GM12878 (cell line): ENCODE measurements at regions not wholly inside any gene's neighbourhood (a gene's known extent, or its start where the extent isn't known, plus 50 kb on each side); places are given as distances from the start of the nearest gene placed in this dataset.

Experiments used
- ATAC-seq: fragments of 200-7000 bp; cut with Tn5 transposase; 3 replicates; pipeline ENCODE4 v1.9.1; 2020; ENCODE audit warnings: mild to moderate bottlenecking, moderate library complexity
- BruUV-seq: library from RNA; stranded (reverse); fragments of 400-500 nt; replicated peaks from 2 replicates; lab custom pipeline; 2021; lab: Mats Ljungman, UMichigan
- CTCF ChIA-PET: fragments of 300-600 bp; sonication (Branson Sonifier 250); formaldehyde crosslinking; extraction: SDS; loops from one replicate; lab custom pipeline; 2021; ENCODE audit warnings: inconsistent platforms; lab: Yijun Ruan, JAX
- POLR2A ChIA-PET: fragments of 350-600 bp; formaldehyde crosslinking; extraction: SDS; loops from one replicate; lab custom pipeline; 2021; ENCODE audit warnings: inconsistent platforms; lab: Charles Lee
- RAD21 ChIA-PET: fragments of 300-600 bp; sonication (Branson Sonifier 250); formaldehyde crosslinking; loops from one replicate; lab custom pipeline; 2023; ENCODE audit warnings: antibody characterized with exemption; ENCODE audit not compliant: unreplicated experiment; lab: Charles Lee
- SMC1A ChIA-PET: fragments of 300-600 bp; sonication (Branson Sonifier 250); formaldehyde crosslinking; loops from one replicate; lab custom pipeline; 2023; ENCODE audit not compliant: unreplicated experiment, uncharacterized antibody; lab: Charles Lee
- DNase-seq: peaks from one replicate; pipeline ENCODE4 v3.0.0-alpha.2; 2011; ENCODE audit warnings: low read depth, low spot score
- FAIRE-seq: peaks from 3 replicates; lab custom pipeline; 2011; peaks lifted over from hg19 to GRCh38; lab: Jason Lieb, UNC
- H2AFZ ChIP-seq: 2 replicates; pipeline ENCODE4 v1.6.0; 2011; ENCODE audit warnings: low read depth, low read length, control low read depth; ENCODE audit not compliant: control insufficient read depth
- H3K27ac ChIP-seq: 2 replicates; pipeline ENCODE4 v1.5.1; 2011; ENCODE audit warnings: control low read depth; ENCODE audit not compliant: control insufficient read depth, insufficient read depth
- H3K27me3 ChIP-seq, 2 experiments: replicated peaks in 1 of 2; 2 replicates each; pipeline versions ENCODE4 v1.6.0 to v1.6.1; 2011; ENCODE audit warnings: low read length in 1 of 2; ENCODE audit not compliant: control insufficient read depth in 2 of 2, insufficient read depth in 2 of 2
- H3K36me3 ChIP-seq, 2 experiments: 2 replicates each; pipeline ENCODE4 v1.5.1; 2011; ENCODE audit warnings: low read length in 1 of 2; ENCODE audit not compliant: control insufficient read depth in 2 of 2, insufficient read depth in 2 of 2
- H3K4me1 ChIP-seq: 2 replicates; pipeline ENCODE4 v1.6.1; 2011; ENCODE audit warnings: mild to moderate bottlenecking, low read length, moderate library complexity, mixed read lengths; ENCODE audit not compliant: control insufficient read depth, insufficient read depth
- H3K4me2 ChIP-seq: 2 replicates; pipeline ENCODE4 v1.6.0; 2011; ENCODE audit warnings: control low read depth; ENCODE audit not compliant: control insufficient read depth, insufficient read depth
- H3K4me3 ChIP-seq: fragments of 200-600 bp; sonication (generic); 2 replicates; pipeline ENCODE4 v1.5.1; 2016
- H3K79me2 ChIP-seq: 2 replicates; pipeline ENCODE4 v1.6.0; 2011; ENCODE audit warnings: low read length; ENCODE audit not compliant: control insufficient read depth, insufficient read depth
- H3K9ac ChIP-seq: 2 replicates; pipeline ENCODE4 v1.8.0; 2011; ENCODE audit warnings: low read length, control low read depth, mixed read lengths; ENCODE audit not compliant: control insufficient read depth, insufficient read depth
- H3K9me3 ChIP-seq: replicated peaks from 3 replicates; pipeline ENCODE4 v1.5.1; 2011; ENCODE audit warnings: mild to moderate bottlenecking, low read length; ENCODE audit not compliant: control insufficient read depth, insufficient read depth
- H4K20me1 ChIP-seq: 2 replicates; pipeline ENCODE4 v1.6.0; 2011; ENCODE audit not compliant: control insufficient read depth, insufficient read depth
- BRCA1 ChIP-seq: IDR thresholded peaks from 2 replicates; pipeline ENCODE4 v1.6.1; 2011; ENCODE audit warnings: low read depth, low read length, improper control_type of control experiment
- CBFB ChIP-seq: IDR thresholded peaks from 2 replicates; pipeline ENCODE4 v1.6.1; 2016; ENCODE audit warnings: antibody characterized with exemption, low read depth
- CEBPB ChIP-seq, 2 experiments: fragments of 150-350 bp in 1 of 2; IDR thresholded peaks; 2 replicates each; pipeline ENCODE4 v1.6.1; 2012 to 2014; ENCODE audit warnings: low read depth in 2 of 2, low read length in 2 of 2, borderline replicate concordance in 1 of 2, inconsistent platforms in 1 of 2
- E2F4 ChIP-seq: IDR thresholded peaks from 2 replicates; pipeline ENCODE4 v1.6.1; 2012; ENCODE audit warnings: low read depth, low read length, improper control_type of control experiment
- ETV6 ChIP-seq, 2 experiments: fragments of 450-650 bp in 1 of 2; IDR thresholded peaks in 1 of 2; conservative IDR thresholded peaks in 1 of 2; 2 replicates each; pipeline ENCODE4 v1.6.1; 2014; ENCODE audit warnings: antibody characterized with exemption in 1 of 2, borderline replicate concordance in 1 of 2, low read depth in 1 of 2, mild to moderate bottlenecking in 1 of 2, moderate library complexity in 1 of 2
- HDGF ChIP-seq: fragments of 450-650 bp; IDR thresholded peaks from 2 replicates; pipeline ENCODE4 v1.6.1; 2016; ENCODE audit warnings: antibody characterized with exemption
- IRF4 ChIP-seq: IDR thresholded peaks from 2 replicates; pipeline ENCODE4 v1.6.1; 2011; ENCODE audit warnings: low read depth, low read length
- MTA2 ChIP-seq: fragments of 450-650 bp; IDR thresholded peaks from 2 replicates; pipeline ENCODE4 v1.6.1; 2016; ENCODE audit warnings: low read depth, mild to moderate bottlenecking, moderate library complexity
- MTA3 ChIP-seq: IDR thresholded peaks from 2 replicates; pipeline ENCODE4 v1.6.1; 2012; ENCODE audit warnings: low read length, inconsistent platforms, borderline replicate concordance
- MXI1 ChIP-seq: fragments of 150-350 bp; IDR thresholded peaks from 2 replicates; pipeline ENCODE4 v1.6.1; 2011; ENCODE audit warnings: low read depth, mild to moderate bottlenecking, inconsistent platforms, low read length, improper control_type of control experiment
- NFXL1 ChIP-seq: fragments of 450-650 bp; IDR thresholded peaks from 2 replicates; pipeline ENCODE4 v1.6.1; 2017; ENCODE audit warnings: antibody characterized with exemption, mild to moderate bottlenecking, borderline replicate concordance
- NR2C1 ChIP-seq: fragments of 450-650 bp; IDR thresholded peaks from 2 replicates; pipeline ENCODE4 v1.6.1; 2017; ENCODE audit warnings: antibody characterized with exemption, mild to moderate bottlenecking, moderate library complexity
- PKNOX1 ChIP-seq: fragments of 450-650 bp; IDR thresholded peaks from 2 replicates; pipeline ENCODE4 v1.6.1; 2016; ENCODE audit warnings: mild to moderate bottlenecking
- POLR2A ChIP-seq: IDR thresholded peaks from 2 replicates; pipeline ENCODE4 v1.6.1; 2011; ENCODE audit warnings: low read depth, mild to moderate bottlenecking, low read length
- SKIL ChIP-seq: fragments of 450-650 bp; IDR thresholded peaks from 2 replicates; pipeline ENCODE4 v1.6.1; 2017; ENCODE audit warnings: mild to moderate bottlenecking, low read depth, inconsistent platforms; ENCODE audit not compliant: poor library complexity, severe bottlenecking
- SUZ12 ChIP-seq: fragments of 200-600 bp; sonication (generic); IDR thresholded peaks from one replicate; pipeline ENCODE4 v1.6.1; 2018; ENCODE audit warnings: antibody characterized with exemption, mild to moderate bottlenecking; ENCODE audit not compliant: unreplicated experiment
- ZBTB4 ChIP-seq: fragments of 450-650 bp; formaldehyde crosslinking; IDR thresholded peaks from 2 replicates; pipeline ENCODE4 v1.4.0; 2022; ENCODE audit warnings: mild to moderate bottlenecking, moderate library complexity
- WGBS: methylation state at CpG from one replicate; pipeline ENCODE4 v1.1.6; 2016; ENCODE audit warnings: low lambda C conversion rate; ENCODE audit not compliant: insufficient replicate concordance, insufficient coverage; ENCODE audit errors: missing lambda C conversion rate; 5-methylcytosine and 5-hydroxymethylcytosine counted together
- in situ Hi-C: fragments of 300-500 bp; cut with MboI; formaldehyde crosslinking; loops from 9 replicates; pipeline ENCODE4 v1.14.3; 2018; ENCODE audit warnings: mixed read lengths
- intact Hi-C: fragments of 100-400 bp; cut with micrococcal nuclease; formaldehyde crosslinking; loops from one replicate; pipeline ENCODE4 v1.14.2; 2022; ENCODE audit not compliant: unreplicated experiment

GRCh38 chr11:95359341-95359663 lies 128.3 kb upstream of the SESN3 start:
- SMC1A ChIA-PET = interaction anchor here (0.6 to 4.2 kb wide), 6 partner anchors 11 to 342 kb away, joined by 3 to 18 read pairs (median 4); no protein-coding TSS in a partner anchor
- TF ChIP-seq CBFB (no peak), SUZ12 (no peak), MTA2 (no peak), PKNOX1 (no peak), MXI1 (no peak), SKIL (no peak), POLR2A (no peak), CEBPB (IDR thresholded peaks at IDR 0.05; ENCODE audit: borderline replicate concordance in 1 of 2, low read depth in 2 of 2, low read length in 2 of 2) (no peak), MTA3 (no peak), IRF4 (no peak), BRCA1 (no peak), ZBTB4 (CRISPR knock-in tag) (no peak), ETV6 (conservative IDR thresholded peaks at IDR 0.05 in 1 of 2, IDR thresholded peaks at IDR 0.05 in 1 of 2; ENCODE audit: borderline replicate concordance in 1 of 2, low read depth in 1 of 2) (no peak), HDGF (no peak), NR2C1 (no peak), E2F4 (no peak), NFXL1 (no peak)

More at GRCh38 chr11:95359341-95359663, 128.3 kb upstream of the SESN3 start:
- Histone ChIP-seq H4K20me1 (no peaks in the 10 kb centered on the region), H3K9ac (no peak overlapping the region), H3K4me2 (no peak overlapping the region), H3K36me3 (no peaks in the 10 kb centered on the region), H3K4me3 (no peak overlapping the region), H3K27ac (no peak overlapping the region), H3K4me1 (no peaks in the 10 kb centered on the region), H3K9me3 (no peaks in the 10 kb centered on the region; the same call in 2 of the 3 replicates), H2AFZ (no peak overlapping the region), H3K79me2 (no peaks in the 10 kb centered on the region), H3K27me3 (peaks cover 0 to 2% of the 10 kb centered on the region in 2 experiments; a peak in 2 of 4 replicates)
- CTCF ChIA-PET = interaction anchor here (0.6 to 0.9 kb wide), 2 partner anchors 32 to 205 kb away, joined by 3 to 4 read pairs; no protein-coding TSS in a partner anchor
- no peak for FAIRE-seq
- RAD21 ChIA-PET = interaction anchor here (1.1 to 1.4 kb wide), 2 partner anchors 110 to 128 kb away, joined by 3 to 4 read pairs; partner anchors contain the start of gene SESN3
- intact Hi-C loops (no loop called here), in situ Hi-C loops (no loop called here)
- 35% methylated on average over 1 of the region's 1 CpG for WGBS
- POLR2A ChIA-PET = interaction anchor here (1.9 kb wide), 1 partner anchor 128 kb away, joined by 4 read pairs; the partner anchor contains the start of gene SESN3
- BruUV-seq = no TSS peak
- no peak for DNase-seq
- no peak for ATAC-seq
